ENCODE measurements at regions not wholly inside any gene's neighbourhood (a gene's known extent, or its start where the extent isn't known, plus 50 kb on each side); places are given as distances from the start of the nearest gene placed in this dataset.

- TF ChIP-seq CTCF (IDR thresholded peaks at IDR 0.05) (no peak), POLR2A (IDR thresholded peaks at IDR 0.05) (no peak)
These were observed 813.8 kb downstream of the UQCRFS1 start for GRCh38 chr19:28399187-28399586.
